ENCODE measurements at regions not wholly inside any gene's neighbourhood (a gene's known extent, or its start where the extent isn't known, plus 50 kb on each side); places are given as distances from the start of the nearest gene placed in this dataset.
A peak's percentile ranks its signal among the peaks of the same experiment; 100 is the strongest.

DNA sequence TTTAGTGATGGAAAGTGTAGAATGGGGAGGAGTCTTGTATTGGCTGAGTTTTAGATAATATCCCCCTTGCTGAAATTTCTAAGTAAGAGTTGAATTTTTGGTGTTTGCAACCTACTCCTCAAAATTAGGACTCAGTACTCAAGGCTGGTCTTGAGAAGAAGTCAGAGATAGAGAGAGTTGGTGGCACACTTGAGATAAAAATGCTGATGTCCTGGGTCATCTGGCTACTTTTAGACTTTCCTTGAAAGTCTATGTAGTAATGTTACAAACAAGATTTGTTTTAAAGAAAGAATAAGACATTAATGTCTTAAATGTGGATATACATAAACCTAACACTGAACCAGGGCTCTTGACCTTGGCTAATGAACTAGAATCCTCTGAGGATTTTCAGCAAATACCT, 62.5 kb upstream of the MLIP start:
- TF ChIP-seq, protein P1, sequence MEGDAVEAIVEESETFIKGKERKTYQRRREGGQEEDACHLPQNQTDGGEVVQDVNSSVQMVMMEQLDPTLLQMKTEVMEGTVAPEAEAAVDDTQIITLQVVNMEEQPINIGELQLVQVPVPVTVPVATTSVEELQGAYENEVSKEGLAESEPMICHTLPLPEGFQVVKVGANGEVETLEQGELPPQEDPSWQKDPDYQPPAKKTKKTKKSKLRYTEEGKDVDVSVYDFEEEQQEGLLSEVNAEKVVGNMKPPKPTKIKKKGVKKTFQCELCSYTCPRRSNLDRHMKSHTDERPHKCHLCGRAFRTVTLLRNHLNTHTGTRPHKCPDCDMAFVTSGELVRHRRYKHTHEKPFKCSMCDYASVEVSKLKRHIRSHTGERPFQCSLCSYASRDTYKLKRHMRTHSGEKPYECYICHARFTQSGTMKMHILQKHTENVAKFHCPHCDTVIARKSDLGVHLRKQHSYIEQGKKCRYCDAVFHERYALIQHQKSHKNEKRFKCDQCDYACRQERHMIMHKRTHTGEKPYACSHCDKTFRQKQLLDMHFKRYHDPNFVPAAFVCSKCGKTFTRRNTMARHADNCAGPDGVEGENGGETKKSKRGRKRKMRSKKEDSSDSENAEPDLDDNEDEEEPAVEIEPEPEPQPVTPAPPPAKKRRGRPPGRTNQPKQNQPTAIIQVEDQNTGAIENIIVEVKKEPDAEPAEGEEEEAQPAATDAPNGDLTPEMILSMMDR (IDR thresholded peaks at IDR 0.05; ENCODE audit: low read depth, low read length) = no peak
- H3K4me3 ChIP-seq (replicated peaks in 1 of 2; ENCODE audit: low read depth in 2 of 2, low read length in 2 of 2) = no peak overlapping the region
- no peak for DNase-seq (ENCODE audit: low read depth in 2 of 2)

DNA sequence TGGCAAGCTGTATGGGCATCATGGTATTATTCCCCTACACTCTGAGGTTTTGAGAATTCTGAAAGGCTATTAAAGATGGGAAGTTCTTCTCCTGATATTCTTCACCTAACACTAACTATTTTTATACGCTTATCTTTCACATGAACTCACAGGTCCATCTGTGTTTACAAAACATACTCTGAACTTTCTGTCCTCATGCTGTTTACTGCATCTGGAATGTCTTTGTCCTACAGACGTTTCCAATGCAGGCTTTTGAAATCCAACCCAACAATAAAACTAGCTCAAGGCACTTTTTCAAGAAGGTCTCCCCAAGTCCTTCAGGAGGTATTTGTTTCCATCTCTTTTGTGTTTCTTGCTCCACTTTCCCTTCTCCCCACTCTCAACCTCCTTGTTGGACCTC, 60.5 kb upstream of the MLIP start:
- no peak overlapping the region for H3K4me3 ChIP-seq (replicated peaks in 1 of 2; ENCODE audit: low read depth in 2 of 2, low read length in 2 of 2)
- TF ChIP-seq, protein P1 (IDR thresholded peaks at IDR 0.05; ENCODE audit: low read depth, low read length) = no peak
- DNase-seq (ENCODE audit: low read depth in 2 of 2) = no peak

DNA sequence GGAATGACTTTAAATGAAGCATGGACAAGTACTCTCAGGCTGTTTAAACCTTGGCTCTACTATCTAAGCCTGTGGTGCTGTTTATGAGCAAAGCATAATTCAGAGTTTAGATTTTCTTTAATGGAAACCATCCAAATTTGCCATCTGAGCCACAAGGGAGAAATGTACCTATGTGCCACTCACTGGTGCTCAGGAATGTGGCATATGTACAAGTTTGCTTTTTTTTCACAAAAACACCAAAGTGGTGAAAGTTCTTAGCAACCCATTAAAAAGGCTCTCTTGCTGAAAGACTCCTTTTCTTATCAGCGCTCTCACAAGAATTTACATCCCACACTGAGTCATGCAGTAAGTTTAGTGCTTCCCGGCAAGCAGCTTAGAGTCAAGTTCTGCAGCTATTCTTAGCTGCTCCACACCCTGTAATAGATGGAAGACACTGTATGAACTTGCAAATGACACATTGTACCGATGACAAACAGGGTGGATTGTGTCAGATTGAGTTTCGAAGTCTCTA, 57.3 kb upstream of the MLIP start:
- peak; percentile 82 to 97 for DNase-seq (ENCODE audit: low read depth in 2 of 2)
- peak overlapping the region in 1 of 2 donors; percentile 16 for H3K4me3 ChIP-seq (replicated peaks in 1 of 2; ENCODE audit: low read depth in 2 of 2, low read length in 2 of 2)
- TF ChIP-seq, protein P1 (IDR thresholded peaks at IDR 0.05; ENCODE audit: low read depth, low read length) = no peak

DNA sequence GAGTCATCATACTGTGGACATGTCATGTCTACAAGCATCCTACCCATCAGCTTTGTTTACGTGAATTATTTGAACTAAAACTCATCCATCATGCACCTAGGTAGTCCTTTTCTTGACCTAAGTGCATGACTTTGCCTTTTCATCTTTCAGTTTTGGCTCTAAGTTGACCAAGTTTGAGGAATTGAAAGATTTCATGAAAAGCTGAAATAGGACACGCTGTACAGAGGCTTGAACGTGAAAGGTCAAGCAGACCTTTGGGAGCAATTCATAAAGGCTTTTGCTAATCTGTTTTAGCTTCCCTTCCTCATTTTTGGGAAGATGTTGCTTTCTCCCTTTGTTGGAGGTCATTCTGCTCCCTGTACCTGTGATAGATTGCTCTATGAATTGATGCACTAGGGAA, 55.1 kb upstream of the MLIP start:
- DNase-seq (ENCODE audit: low read depth in 2 of 2) = no peak
- TF ChIP-seq, protein P1 (IDR thresholded peaks at IDR 0.05; ENCODE audit: low read depth, low read length) = no peak
- H3K4me3 ChIP-seq (replicated peaks in 1 of 2; ENCODE audit: low read depth in 2 of 2, low read length in 2 of 2) = no peak overlapping the region

DNA sequence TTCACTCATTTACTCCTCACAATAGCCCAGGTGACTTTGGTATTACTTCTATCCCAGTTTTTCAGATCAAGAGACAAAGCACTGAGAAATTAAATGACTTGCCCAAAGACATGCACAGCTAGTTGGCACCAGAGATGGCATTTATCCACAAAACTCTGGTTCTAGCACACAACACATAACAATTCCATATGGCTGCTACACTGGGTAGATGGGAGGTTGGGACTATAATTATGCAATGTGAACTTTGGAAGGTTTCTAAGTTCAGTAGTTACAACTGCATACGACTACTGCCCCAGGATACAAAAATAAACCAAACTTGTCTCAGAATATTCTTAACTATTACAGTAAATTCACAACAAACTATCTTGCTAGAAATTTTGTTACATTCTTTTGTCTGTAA, 54.2 kb upstream of the MLIP start:
- no peak for DNase-seq (ENCODE audit: low read depth in 2 of 2)
- TF ChIP-seq, protein P1 (IDR thresholded peaks at IDR 0.05; ENCODE audit: low read depth, low read length) = no peak
- H3K4me3 ChIP-seq (replicated peaks in 1 of 2; ENCODE audit: low read depth in 2 of 2, low read length in 2 of 2) = no peak overlapping the region

DNA sequence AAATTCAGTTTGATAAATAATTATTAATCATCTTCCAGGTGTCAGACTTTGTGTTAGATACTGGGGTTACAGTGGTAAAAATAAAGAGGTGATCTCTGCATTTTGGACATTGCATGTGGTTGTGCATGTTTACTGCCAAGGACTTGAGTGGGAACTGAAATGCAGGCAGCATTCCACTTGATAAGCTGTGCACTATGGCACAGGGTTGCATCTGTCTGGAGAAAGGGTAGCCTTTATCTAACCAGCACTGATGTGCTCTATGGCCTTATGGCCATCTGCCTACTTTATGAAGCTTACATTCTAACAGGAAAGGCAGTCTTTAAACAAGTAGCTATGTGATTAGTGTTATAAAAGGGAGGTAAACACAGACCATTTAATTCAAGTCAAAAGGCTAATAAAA, 53.0 kb upstream of the MLIP start:
- TF ChIP-seq, protein P1 (IDR thresholded peaks at IDR 0.05; ENCODE audit: low read depth, low read length) = no peak
- DNase-seq (ENCODE audit: low read depth in 2 of 2) = peak in 1 of 2 donors; percentile 59
- no peak overlapping the region for H3K4me3 ChIP-seq (replicated peaks in 1 of 2; ENCODE audit: low read depth in 2 of 2, low read length in 2 of 2)

DNA sequence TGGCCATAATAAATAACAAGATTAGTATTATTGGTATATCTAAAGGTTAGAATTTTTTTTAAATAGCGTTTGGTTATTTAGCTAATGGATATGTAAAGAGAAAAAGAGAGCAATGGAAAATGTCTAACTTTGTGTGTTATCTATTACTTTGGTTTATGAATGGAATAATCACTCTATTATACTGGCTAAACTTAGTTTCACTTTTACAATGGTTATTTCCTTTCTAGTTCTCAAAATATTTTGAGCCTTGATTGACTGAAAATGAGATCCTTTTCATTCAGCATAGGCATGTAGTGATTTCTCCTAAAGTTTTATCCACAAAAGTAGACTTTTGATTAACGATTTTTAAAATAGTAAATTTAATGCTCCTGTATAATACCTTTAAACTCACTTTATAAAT, 51.6 kb upstream of the MLIP start:
- no peak overlapping the region for H3K4me3 ChIP-seq (replicated peaks in 1 of 2; ENCODE audit: low read depth in 2 of 2, low read length in 2 of 2)
- no peak for DNase-seq (ENCODE audit: low read depth in 2 of 2)
- TF ChIP-seq, protein P1 (IDR thresholded peaks at IDR 0.05; ENCODE audit: low read depth, low read length) = no peak
